ENCODE measurements at regions not wholly inside any gene's neighbourhood (a gene's known extent, or its start where the extent isn't known, plus 50 kb on each side); places are given as distances from the start of the nearest gene placed in this dataset.

GRCh38 chr20:12916699-12917098 is 92.1 kb upstream of the SPTLC3 start:
- Histone ChIP-seq H3K27me3 (no peaks in the 10 kb centered on the region), H3K36me3 (no peaks in the 10 kb centered on the region), H3K27ac (no peak overlapping the region), H3K4me3 (no peak overlapping the region), H3K4me1 (peaks cover 0 to 7% (median 0%) of the 10 kb centered on the region in 4 donors), H3K9me3 (no peaks in the 10 kb centered on the region)
- 82 to 100% methylated on average over 1 of the region's 1 CpG for WGBS, 2 donors
- DNase-seq (no peak), ATAC-seq (ENCODE audit: low FRiP score in 2 of 2) (no peak)
- TF ChIP-seq CTCF (IDR thresholded peaks at IDR 0.05) (no peak), POLR2AphosphoS5 (IDR thresholded peaks at IDR 0.05) (no peak), EP300 (IDR thresholded peaks at IDR 0.05) (no peak), POLR2A (IDR thresholded peaks at IDR 0.05) (no peak)

- Histone ChIP-seq H3K27me3 (no peaks in the 10 kb centered on the region), H3K27ac (no peak overlapping the region), H3K9me3 (no peaks in the 10 kb centered on the region), H3K36me3 (no peaks in the 10 kb centered on the region), H3K4me3 (no peak overlapping the region), H3K4me1 (no peaks in the 10 kb centered on the region)
- WGBS, 2 donors = 15 to 17% methylated on average over 2 of the region's 2 CpGs
- TF ChIP-seq CTCF (IDR thresholded peaks at IDR 0.05) = no peak
- TF ChIP-seq EP300 (IDR thresholded peaks at IDR 0.05) = no peak
- no peak for TF ChIP-seq POLR2A (IDR thresholded peaks at IDR 0.05)
- TF ChIP-seq POLR2AphosphoS5 (IDR thresholded peaks at IDR 0.05) = no peak
- ATAC-seq (ENCODE audit: low FRiP score in 2 of 2) (no peak), DNase-seq (no peak)
Measured at GRCh38 chr20:12924126-12924525, 84.6 kb upstream of the SPTLC3 start.

GRCh38 chr20:12925210-12925755 is 83.5 kb upstream of the SPTLC3 start:
- H3K27me3 ChIP-seq = no peaks in the 10 kb centered on the region
- TF ChIP-seq POLR2A (IDR thresholded peaks at IDR 0.05) (no peak), CTCF (IDR thresholded peaks at IDR 0.05) (peak; percentile 48 to 79 (median 72))
- DNase-seq = peak in 1 of 2 donors; percentile 36
- no peak overlapping the region for H3K27ac ChIP-seq
- no peaks in the 10 kb centered on the region for H3K36me3 ChIP-seq
- H3K4me1 ChIP-seq = no peaks in the 10 kb centered on the region
- WGBS, 2 donors = 7 to 32% methylated on average over 4 to 7 of the region's 7 CpGs
- H3K9me3 ChIP-seq = no peaks in the 10 kb centered on the region
- peak; percentile 71 to 89 for ATAC-seq (ENCODE audit: low FRiP score in 2 of 2)
- H3K4me3 ChIP-seq = no peak overlapping the region

- no peak for TF ChIP-seq POLR2AphosphoS5 (IDR thresholded peaks at IDR 0.05)
- no peak for TF ChIP-seq POLR2A (IDR thresholded peaks at IDR 0.05)
- TF ChIP-seq EP300 (IDR thresholded peaks at IDR 0.05) = no peak
- TF ChIP-seq CTCF (IDR thresholded peaks at IDR 0.05) = no peak
- Histone ChIP-seq H3K4me3 (no peak overlapping the region), H3K27me3 (no peaks in the 10 kb centered on the region), H3K9me3 (no peaks in the 10 kb centered on the region), H3K4me1 (no peaks in the 10 kb centered on the region), H3K27ac (no peak overlapping the region), H3K36me3 (no peaks in the 10 kb centered on the region)
- 67 to 72% methylated on average over 9 of the region's 9 CpGs for WGBS, 2 donors
- DNase-seq = no peak
- peak in 1 of 2 donors; percentile 4 for ATAC-seq (ENCODE audit: low FRiP score in 2 of 2)
Measured at GRCh38 chr20:12925863-12926793, 82.6 kb upstream of the SPTLC3 start.

Data from upper lobe of left lung (tissue), 6 donors.